Cardiac muscle cell (in vitro differentiated cells and primary cell): ENCODE measurements at regions not wholly inside any gene's neighbourhood (a gene's known extent, or its start where the extent isn't known, plus 50 kb on each side); places are given as distances from the start of the nearest gene placed in this dataset.

Experiments
- DNase-seq, 2 donors: peaks; one replicate each; pipeline versions ENCODE4 v3.0.0 to v3.0.0-alpha.2; 2010 to 2017; ENCODE audit warnings: low read depth in 1 of 2, low spot score in 1 of 2
- H3K27ac ChIP-seq: fragments of 200-600 bp; sonication (generic); 2 replicates; pipeline ENCODE4 v1.5.1; 2016
- H3K27me3 ChIP-seq: fragments of 200-600 bp; sonication (generic); 2 replicates; pipeline ENCODE4 v1.6.0; 2016; ENCODE audit warnings: control low read depth
- H3K36me3 ChIP-seq: fragments of 200-600 bp; sonication (generic); 2 replicates; pipeline ENCODE4 v1.5.1; 2016; ENCODE audit warnings: control low read depth
- H3K4me1 ChIP-seq: fragments of 200-600 bp; sonication (generic); 2 replicates; pipeline ENCODE4 v1.8.1; 2017; ENCODE audit warnings: low read depth, mild to moderate bottlenecking, mixed run types
- H3K4me3 ChIP-seq: fragments of 200-600 bp; sonication (generic); 2 replicates; pipeline ENCODE4 v1.5.1; 2016; ENCODE audit warnings: mild to moderate bottlenecking
- H3K9me3 ChIP-seq: fragments of 200-600 bp; sonication (generic); 2 replicates; pipeline ENCODE4 v1.5.1; 2017; ENCODE audit warnings: low read depth, mild to moderate bottlenecking, control low read depth
- CTCF ChIP-seq: IDR thresholded peaks from 2 replicates; pipeline ENCODE4 v1.5.1; 2012; ENCODE audit warnings: low read depth, mild to moderate bottlenecking, low read length

- Histone ChIP-seq H3K27ac (no peak overlapping the region), H3K36me3 (no peaks in the 10 kb centered on the region), H3K9me3 (no peaks in the 10 kb centered on the region), H3K27me3 (no peaks in the 10 kb centered on the region), H3K4me1 (no peaks in the 10 kb centered on the region), H3K4me3 (no peak overlapping the region)
- no peak for TF ChIP-seq CTCF
- no peak for DNase-seq
Measured at GRCh38 chr11:28517621-28518020, 409.4 kb downstream of the METTL15 start.

GRCh38 chr11:28514391-28514790, 406.2 kb downstream of the METTL15 start:
- H3K4me1 ChIP-seq, result no peaks in the 10 kb centered on the region
- no peaks in the 10 kb centered on the region for H3K9me3 ChIP-seq
- DNase-seq, result no peak
- no peaks in the 10 kb centered on the region for H3K27me3 ChIP-seq
- H3K4me3 ChIP-seq, result no peak overlapping the region
- no peak overlapping the region for H3K27ac ChIP-seq
- no peak for TF ChIP-seq CTCF
- no peaks in the 10 kb centered on the region for H3K36me3 ChIP-seq

- Histone ChIP-seq H3K27ac (no peak overlapping the region), H3K9me3 (no peaks in the 10 kb centered on the region), H3K4me3 (no peak overlapping the region), H3K36me3 (no peaks in the 10 kb centered on the region), H3K4me1 (no peaks in the 10 kb centered on the region), H3K27me3 (no peaks in the 10 kb centered on the region)
- no peak for DNase-seq
- TF ChIP-seq CTCF, result no peak
Measured at GRCh38 chr11:28512143-28512756, 404.1 kb downstream of the METTL15 start.

- Histone ChIP-seq H3K27me3 (no peaks in the 10 kb centered on the region), H3K27ac (no peak overlapping the region), H3K4me1 (no peaks in the 10 kb centered on the region), H3K4me3 (no peak overlapping the region), H3K9me3 (no peaks in the 10 kb centered on the region), H3K36me3 (no peaks in the 10 kb centered on the region)
- no peak for TF ChIP-seq CTCF
- no peak for DNase-seq
Measured at GRCh38 chr11:28505232-28505631, 397.0 kb downstream of the METTL15 start.

- Histone ChIP-seq H3K27me3 (no peaks in the 10 kb centered on the region), H3K36me3 (no peaks in the 10 kb centered on the region), H3K4me1 (no peaks in the 10 kb centered on the region), H3K9me3 (no peaks in the 10 kb centered on the region), H3K4me3 (no peak overlapping the region), H3K27ac (no peak overlapping the region)
- no peak for DNase-seq
- no peak for TF ChIP-seq CTCF
Measured at GRCh38 chr11:28504555-28505110, 396.4 kb downstream of the METTL15 start.
